GM23248 (cell line): ENCODE measurements at regions not wholly inside any gene's neighbourhood (a gene's known extent, or its start where the extent isn't known, plus 50 kb on each side); places are given as distances from the start of the nearest gene placed in this dataset.

Experiments used
- EZH2 ChIP-seq: fragments of 200-600 bp; sonication (generic); IDR thresholded peaks from 2 replicates; pipeline ENCODE4 v1.6.1; 2018; ENCODE audit warnings: antibody characterized with exemption, mild to moderate bottlenecking; ENCODE audit not compliant: insufficient read depth, poor library complexity, severe bottlenecking
- EZH2phosphoT487 ChIP-seq: fragments of 200-600 bp; sonication (generic); IDR thresholded peaks from 2 replicates; pipeline ENCODE4 v1.6.1; 2018; ENCODE audit warnings: antibody characterized with exemption, moderate library complexity, mild to moderate bottlenecking, low read depth; ENCODE audit not compliant: insufficient read depth

- TF ChIP-seq EZH2 (no peak), EZH2phosphoT487 (no peak)
Measured at GRCh38 chr9:88653911-88654310, 118.9 kb downstream of the NXNL2 start.
